HG03108 (cell line): ENCODE measurements at regions not wholly inside any gene's neighbourhood (a gene's known extent, or its start where the extent isn't known, plus 50 kb on each side); places are given as distances from the start of the nearest gene placed in this dataset.
"Not testable (repeated sequence)": the region's sequence is repeated elsewhere in the genome, so short reads cannot be mapped to it uniquely, and the experiment has no call there.

Source experiments
- ATAC-seq: cut with Tn5 transposase; IDR thresholded peaks from one replicate; pipeline ENCODE4 v1.9.1; 2021; ENCODE audit warnings: moderate library complexity; ENCODE audit not compliant: unreplicated experiment

DNA sequence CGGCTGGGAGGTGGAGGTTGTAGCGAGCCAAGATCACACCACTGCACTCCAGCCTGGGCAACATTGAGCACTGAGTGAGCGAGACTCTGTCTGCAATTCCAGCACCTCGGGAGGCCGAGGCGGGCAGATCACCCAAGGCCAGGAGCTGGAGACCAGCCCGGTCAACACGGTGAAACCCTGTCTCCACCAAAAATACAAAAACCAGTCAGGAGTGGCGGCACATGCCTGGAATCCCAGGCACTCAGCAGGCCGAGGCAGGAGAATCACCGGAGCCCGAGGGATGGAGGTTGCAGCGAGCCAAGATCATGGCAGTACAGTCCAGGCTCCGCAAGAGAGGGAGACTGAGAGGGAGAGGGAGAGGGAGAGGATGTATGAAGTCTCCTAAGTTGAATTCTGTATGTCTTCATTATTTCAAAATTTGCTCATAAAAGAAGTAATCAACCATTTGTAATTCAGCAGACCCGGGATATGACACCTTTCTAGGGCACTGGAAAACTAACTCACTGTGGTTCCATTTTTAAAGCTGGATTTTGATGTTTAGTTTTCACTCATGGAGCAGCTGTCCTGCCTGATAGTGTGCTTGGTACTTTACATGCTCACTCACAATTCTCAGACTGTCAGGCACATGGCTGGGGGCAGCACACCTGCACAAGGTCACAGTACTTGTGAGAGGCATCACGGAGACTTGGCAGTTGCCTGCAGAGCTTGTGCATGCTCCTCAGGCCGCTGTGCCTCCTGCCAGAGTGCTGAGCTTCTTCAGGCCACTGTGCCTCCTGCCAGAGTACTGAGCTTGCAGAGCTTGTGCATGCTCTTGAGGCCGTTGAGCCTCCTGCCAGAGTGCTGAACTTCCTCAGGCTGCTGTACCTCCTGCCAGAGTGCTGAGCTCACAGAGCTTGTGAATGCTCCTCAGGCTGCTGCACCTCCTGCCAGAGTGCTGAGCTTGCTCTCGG lies 106.2 kb downstream of the ERMARD start:
- no peak for ATAC-seq

DNA sequence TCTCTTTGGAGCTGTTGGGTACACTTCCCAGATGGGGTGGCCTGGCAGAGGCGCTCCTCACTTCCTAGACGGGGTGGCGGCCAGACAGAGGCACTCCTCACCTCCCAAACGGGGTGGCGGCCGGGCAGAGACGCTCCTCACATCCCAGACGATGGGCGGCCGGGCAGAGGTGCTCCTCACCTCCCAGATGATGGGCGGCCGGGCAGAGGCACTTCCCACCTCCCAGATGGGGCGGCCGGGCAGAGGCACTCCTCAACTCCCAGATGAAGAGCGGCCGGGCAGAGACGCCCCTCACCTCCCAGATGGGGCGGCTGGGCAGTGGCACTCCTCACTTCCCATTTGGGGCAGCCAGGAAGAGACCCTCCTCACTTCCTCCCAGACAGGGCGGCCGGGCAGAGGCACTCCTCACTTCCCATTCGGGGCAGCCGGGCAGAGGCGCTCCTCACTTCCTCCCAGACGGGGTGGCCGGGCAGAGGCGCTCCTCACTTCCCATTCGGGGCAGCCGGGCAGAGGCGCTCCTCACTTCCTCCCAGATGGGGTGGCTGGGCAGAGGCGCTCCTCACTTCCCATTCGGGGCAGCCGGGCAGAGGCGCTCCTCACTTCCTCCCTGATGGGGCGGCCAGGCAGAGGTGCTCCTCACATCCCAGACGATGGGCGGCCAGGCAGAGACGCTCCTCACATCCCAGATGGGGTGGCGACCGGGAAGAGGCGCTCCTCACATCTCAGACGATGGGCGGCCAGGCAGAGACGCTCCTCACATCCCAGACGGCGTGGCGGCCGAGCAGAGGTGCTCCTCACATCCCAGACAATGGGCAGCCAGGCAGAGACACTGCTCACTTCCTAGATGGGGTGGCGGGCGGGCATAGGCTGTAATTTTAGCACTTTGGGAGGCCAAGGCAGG lies 105.3 kb downstream of the ERMARD start:
- ATAC-seq = not testable (repeated sequence)

DNA sequence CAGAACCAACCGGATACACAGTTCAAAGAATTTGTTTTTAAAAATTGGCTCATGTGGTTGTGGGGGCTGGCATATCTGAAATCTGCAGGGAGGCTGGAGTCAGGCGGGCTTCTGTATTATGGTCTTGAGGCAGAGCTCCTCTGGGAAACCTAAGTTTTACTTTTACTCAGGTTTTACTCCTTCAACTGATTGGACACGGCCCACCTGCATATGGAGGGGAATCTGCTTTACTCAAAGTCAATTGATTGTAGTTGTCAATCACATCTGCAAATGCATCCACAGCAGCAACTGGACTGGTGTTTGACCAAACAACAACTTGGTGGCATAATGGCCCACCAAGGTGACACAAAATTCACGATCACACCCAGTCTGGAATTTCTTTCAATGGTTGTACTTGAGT lies 103.4 kb downstream of the ERMARD start:
- ATAC-seq = no peak

DNA sequence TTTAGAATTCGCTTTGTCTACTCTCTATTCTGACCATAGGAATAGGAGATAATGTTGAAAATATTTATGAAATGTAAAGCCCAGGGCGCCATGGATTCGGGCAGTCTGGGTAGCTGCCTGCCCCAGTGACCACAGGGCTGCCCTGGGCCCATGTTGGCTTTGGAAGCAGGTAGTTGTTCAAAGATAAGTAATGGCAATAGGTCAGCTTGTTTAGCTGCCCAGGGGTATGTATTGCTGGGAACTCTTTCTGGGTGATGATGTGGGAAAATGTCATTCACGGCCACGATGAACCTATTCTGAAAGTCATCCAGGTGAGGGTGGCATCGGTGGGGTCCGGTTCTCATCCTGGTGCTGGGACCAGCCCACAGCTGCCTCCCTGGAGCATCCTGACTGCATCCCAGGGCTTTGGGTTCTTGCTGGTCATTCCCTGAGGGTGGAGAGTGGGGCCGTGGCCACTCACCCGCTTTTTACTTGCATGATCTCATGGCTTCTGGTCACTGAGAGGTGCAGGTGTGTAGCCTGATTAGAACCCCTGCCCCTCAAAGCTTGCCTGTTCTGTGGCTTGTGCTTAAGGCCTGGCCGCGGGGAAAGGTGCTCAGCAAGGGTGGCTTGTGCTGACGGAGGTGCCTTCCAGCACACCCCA lies 102.8 kb downstream of the ERMARD start:
- ATAC-seq = no peak

DNA sequence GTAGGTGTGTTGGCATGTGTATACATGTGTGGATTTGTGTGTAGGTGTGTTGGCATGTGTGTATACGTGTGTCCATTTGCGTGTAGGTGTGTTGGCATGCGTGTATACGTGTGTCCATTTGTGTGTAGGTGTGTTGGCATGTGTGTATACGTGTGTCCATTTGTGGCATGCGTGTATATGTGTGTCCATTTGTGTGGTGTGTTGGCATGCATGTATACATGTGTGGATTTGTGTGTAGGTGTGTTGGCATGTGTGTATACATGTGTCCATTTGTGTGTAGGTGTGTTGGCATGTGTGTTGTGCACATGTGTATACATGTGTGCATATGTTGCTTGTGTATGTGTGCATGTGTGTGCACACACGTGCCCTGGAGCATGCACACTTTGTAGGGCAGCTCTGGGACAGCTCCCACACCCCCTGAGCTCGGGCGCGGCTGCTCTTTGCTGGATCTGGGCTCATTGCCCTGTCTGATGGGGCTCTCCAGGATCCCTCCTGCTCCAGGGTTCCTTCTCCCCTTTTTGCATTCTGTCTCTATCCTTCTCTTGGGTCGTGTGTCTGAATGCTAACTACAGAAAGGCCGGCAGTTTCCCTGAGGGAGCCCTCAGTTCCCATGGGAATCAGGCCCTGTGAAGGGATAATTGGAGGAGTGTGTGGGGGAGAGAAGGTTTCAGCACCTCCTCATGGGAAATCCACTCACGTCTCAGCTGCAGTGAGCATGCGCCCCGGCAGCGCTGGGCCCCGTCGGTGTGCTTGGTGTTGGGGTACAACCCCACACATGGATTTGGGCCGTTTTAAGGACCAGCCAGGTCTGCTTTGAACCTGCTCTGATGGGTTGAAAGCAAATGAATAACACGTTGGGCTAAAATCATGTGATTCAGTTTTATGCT lies 102.0 kb downstream of the ERMARD start:
- no peak for ATAC-seq

DNA sequence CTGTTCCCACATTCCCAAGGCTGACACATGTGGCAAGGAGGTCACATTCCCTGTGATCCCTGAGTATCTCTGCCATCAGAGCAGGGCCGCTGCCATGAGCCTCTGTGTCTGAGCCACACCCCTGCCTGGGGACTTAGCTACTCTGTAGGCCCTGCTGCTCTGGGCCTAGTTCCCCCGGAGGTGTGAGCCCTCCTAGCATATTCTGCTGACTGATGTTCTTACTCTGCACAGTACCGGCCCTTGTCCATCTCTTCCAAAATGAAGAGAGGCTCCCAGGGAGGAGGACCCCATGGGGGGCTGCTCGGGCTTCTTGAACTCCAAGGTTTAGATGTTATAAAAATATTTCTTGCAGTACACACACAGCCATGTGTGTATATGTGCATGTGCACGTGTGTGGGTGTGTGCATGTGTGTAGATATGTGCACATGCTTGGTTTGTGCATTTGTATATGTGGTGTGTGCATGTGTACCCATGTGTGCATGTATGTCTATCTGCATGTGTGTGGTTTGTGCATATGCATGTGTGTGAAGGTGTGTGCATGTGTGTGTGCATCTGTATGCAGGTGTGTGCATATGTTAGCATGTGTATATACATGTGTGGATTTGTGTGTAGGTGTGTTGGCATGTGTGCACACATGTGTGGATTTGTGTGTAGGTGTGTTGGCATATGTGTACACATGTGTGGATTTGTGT lies 101.2 kb downstream of the ERMARD start:
- ATAC-seq = no peak

DNA sequence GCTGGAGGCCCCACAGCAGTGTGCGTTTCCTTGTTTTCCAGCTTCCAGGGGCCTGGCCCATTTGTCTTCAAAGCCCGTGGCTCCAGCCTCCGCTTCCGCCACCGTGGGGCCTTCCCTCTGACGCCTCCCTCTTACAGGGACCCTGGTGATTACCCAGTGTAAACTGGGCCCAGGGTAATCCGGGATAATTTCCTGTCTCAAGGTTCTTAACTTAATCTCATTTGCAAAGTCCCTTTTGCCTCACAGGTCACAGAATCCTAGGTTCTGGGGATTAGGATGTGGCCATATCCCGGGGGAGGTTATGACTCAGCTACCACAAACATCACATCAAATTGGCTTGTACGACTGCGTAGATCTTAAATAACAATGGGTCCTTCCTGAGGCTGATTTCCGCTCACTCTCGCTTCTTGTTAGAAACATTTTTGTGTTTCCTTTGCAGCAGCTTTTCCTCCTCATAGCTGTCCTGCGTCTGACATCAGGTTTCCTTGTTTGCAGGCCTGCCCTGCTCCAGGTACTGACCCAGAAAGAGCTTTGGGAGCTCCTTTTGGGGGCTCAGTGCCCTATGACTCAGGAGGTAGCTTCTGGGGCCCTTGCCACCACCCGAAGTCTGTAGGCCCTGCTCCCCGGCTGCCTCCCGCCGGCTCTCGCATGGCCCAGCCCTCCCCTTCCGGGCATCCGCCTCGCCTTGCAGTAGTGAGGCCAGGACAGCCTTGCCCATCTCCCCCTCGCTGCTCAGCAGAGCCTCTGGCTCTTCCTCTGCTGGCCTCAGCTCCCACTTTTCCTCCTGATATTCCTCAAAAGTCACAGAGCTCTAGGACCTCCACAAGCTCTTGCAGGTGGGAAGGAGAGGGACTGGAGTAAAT lies 100.5 kb downstream of the ERMARD start:
- no peak for ATAC-seq

DNA sequence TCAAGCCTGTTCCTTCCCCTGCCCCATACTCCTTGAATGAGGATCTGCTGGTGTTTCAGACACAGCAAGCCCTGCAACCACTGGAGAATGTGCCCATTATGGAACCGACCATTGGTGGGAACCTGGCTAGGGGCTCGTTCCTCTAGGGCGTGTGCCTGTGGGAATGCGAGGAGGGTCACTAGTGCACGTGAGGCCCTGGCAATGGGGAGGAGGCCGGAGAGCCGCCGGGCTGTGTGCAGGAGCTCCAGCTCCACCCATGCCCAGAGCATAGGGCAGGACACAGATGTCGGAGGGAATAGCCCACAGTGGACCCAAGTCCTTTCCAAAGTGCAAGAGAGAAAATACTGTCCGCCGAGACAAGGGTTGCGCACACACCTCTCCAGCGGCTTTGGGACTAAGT lies 99.3 kb downstream of the ERMARD start:
- ATAC-seq = no peak

DNA sequence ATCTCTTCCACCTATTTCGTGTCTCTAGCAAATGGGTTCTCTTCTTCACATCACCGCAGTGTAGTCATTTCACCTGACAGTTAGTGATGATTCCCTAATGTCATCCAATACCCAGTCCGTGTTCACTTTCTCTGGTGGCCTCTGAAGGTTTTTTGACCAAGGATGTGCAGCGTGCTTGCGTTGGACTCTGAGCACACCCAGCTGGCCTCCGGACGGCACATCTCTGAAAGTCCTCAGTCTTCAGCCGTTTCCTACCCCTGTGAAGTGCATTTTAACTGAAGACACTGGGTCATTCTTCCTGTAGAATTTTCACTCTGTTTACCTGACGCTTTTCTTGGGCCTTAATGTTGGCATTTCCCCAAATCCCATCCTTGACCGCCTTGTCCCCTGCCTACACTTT lies 98.7 kb downstream of the ERMARD start:
- no peak for ATAC-seq

DNA sequence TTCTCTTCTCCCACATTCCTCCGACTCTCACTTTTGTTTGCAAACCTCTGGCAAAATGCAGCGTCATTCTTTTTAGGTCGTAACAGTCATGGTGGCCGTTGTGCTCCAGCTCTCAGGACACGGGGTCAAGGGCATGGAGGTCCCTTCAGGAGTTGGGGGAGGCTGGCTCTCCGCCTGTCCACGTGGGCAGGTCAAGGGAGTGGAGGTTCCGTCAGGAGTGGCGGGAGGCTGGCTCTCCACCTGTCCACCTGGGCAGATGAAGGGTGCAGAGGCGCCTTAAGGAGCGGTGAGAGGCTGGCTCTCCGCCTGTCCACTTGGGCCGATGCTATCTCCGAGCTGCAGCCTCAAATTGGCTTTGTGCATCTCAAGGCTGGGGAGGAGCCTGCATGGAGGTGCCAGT lies 98.0 kb downstream of the ERMARD start:
- no peak for ATAC-seq

DNA sequence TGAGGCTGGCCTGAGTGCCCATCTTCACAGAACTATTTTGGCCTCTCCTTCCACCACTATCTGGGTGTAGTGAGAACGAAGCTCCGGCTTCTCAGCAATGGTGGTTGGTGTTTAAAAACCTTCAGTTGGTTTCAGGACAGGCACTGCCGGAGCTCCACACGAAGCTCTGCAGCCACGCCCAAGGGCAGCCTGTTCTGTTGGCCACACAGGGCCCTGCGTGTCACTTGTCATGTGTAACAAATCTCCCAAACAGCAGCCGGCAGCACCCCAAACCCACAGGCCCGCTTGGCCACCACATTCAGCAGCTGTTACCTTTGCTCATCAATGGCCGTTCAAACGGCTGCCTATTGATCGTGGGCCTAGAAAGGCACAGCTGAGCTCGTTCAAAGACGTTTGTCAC lies 97.5 kb downstream of the ERMARD start:
- ATAC-seq = no peak

DNA sequence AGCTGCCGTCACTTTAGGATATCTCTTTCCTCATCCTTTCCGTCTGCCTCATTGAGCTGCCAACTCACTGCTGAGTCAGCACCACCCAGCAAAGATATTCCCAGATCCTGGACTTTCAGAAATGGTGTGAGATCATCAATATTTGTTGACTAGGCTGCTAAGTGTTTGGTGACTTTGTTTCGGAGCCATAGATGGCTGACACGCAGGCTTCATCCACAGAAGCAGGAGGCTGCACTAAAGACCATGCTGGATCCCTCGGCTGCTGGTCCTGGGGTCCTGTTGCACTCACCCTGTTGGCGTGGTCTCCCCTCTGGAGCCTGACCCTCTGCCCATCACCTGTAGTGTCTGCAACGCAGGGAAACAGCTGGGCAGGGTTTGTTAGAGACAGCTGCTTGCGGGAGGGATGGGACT lies 96.5 kb downstream of the ERMARD start:
- no peak for ATAC-seq

DNA sequence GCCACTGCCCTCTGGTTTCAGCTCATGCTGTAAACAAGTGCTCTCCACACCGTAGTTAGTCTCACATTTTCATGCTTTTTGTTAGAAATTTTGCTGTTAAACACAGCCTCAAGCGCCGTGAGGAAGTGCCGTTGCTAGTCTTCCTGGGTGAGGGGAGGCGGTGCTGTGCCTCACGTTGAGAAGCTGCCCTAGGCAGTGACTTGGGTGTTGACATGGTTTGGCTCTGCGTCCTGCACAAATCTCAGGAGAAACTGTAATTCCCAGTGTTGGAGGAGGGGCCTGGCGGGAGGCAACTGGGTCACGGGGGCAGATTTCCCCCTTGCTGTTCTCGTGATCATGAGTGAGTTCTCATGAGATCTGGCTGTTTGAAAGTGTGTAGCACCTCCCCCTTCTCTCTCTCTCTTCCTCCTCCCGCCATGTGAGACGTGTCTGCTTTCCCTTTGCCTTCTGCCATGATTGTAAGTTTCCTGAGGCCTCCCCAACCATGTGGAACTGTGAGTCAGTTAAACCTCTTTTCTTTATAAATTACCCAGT lies 95.8 kb downstream of the ERMARD start:
- no peak for ATAC-seq

DNA sequence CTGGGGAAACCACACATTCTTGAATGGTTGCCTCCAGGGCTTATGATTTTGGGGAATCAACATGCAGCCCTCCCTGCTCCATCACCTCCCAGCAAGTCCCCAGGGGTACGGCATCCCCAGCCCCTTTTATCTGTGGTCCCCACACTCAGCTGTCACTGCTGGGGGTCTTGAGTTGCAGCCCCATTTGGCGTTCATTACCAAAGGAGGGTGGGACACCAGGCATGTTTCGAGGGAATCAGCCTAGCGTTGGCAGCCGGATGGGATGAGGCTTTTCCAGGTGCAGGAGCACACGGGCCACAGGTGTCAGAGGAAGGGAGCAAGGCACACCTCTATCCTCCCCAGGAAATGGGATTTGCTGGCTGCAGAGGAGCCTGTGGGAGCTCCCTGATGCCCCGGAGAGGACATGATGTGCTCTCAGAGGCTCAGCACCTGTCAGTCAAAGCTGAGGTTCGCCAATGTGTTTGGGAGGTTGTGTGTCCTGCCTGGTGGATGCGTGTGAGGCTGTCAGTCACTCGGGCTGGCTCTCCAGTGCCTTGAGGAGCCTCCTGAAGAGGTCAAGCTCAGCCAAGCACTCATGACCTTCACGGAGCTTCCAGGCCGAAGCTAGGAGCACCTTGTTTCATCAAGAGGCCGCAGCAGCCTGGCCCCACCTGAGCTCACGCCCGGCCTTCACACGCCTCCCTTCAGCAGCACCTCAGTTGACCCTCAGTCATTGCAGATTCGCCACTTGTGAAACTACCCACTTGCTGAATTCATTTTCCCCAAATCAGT lies 95.0 kb downstream of the ERMARD start:
- no peak for ATAC-seq

DNA sequence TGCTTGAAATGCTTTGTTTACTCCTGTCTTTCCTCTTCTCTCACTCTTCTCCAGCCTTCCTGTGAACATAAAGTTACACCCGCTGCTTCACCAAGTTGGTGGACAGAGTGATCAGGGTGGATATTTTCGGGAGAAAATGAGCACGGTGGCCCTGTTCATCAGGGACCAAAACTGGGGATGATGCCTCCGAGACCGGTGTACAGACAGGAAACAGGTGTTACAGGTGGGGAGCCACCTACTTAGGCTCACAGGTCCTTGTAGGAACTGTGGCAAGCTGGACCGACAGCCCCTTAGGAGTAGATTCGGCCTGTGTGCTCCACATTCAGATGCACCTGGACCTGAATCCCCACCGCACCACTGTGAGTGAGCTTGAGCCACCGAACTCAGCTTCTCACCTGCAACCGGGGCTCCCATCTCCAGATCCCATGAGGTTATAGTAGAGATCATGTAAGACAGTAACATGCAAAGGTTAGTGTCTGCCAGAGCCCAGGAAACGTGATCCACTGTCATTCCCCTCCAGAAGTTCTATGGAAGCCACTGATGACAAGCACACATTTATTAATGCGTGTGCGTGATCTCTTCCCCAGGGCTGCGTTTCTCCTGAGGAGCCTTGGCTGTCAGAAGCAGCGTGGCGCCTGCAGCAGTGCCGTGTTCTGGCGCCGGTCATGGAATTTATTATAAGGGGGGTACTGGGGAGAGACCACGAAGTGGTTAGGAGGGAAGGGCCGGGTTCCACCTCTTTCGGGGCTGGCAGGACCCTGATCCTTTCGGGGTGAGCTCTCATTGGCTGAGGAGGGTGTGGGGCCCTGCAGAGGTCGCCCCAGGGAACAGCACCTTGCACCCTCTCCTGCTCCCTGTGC lies 94.2 kb downstream of the ERMARD start:
- ATAC-seq = no peak

DNA sequence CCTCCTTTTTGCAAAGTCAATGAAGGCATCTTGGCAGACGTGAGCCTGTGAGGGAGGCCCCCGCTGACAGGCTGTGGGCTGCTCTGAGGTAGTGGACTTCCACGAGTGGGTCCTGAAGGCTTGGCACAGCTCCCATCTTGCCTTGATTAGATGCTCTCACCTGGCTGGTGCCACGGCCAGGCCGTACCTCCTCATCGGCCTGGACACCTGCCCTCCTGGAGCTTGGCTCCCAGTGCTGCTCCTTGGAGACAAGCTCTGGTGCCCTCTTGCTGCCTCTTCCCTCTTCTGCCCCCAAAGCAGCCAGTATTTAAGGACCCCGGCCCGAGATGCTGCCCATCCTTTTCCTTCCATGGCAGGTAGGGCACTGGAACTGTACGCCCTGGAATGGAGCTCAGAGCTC lies 93.5 kb downstream of the ERMARD start:
- ATAC-seq = no peak

DNA sequence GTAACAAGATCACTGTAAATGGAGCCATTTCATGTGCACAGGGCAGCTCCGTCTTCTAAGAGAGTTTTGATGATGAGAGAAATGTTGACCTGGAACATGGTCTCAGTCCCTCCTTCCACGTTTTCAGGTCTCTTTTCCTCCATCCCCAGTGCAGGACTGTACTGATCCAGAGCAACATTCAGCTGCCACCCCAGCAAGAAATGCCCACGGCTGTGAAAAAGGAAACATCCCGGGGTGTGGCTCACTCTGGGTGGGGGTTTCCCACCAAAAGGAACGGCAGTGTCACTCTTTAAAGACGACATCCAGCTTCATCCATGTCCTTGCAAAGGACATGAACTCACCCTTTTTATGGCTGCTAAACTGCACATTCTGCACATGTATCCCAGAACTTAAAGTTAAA lies 92.6 kb downstream of the ERMARD start:
- no peak for ATAC-seq
